H9 (cell line): ENCODE measurements at regions not wholly inside any gene's neighbourhood (a gene's known extent, or its start where the extent isn't known, plus 50 kb on each side); places are given as distances from the start of the nearest gene placed in this dataset.

ENCODE experiments used
- DNase-seq: peaks from one replicate; pipeline ENCODE4 v3.0.0-alpha.2; 2017
- H2AFZ ChIP-seq: one replicate; pipeline ENCODE4 v1.6.1; 2013; ENCODE audit warnings: mild to moderate bottlenecking, low read length, control low read depth, moderate library complexity
- H2AK5ac ChIP-seq: 2 replicates; pipeline ENCODE4 v1.6.1; 2013; ENCODE audit warnings: low read length, control low read depth, mixed read lengths; ENCODE audit not compliant: insufficient read length
- H2BK120ac ChIP-seq: one replicate; pipeline ENCODE4 v1.6.1; 2013; ENCODE audit warnings: low read depth, mild to moderate bottlenecking, low read length, control low read depth, inconsistent platforms; ENCODE audit not compliant: poor library complexity, severe bottlenecking
- H2BK12ac ChIP-seq: 2 replicates; pipeline ENCODE4 v1.6.1; 2013; ENCODE audit warnings: low read length, control low read depth, mixed read lengths, low read depth; ENCODE audit not compliant: insufficient read length
- H2BK15ac ChIP-seq: 2 replicates; pipeline ENCODE4 v1.6.1; 2013; ENCODE audit warnings: low read depth, low read length, control low read depth
- H2BK20ac ChIP-seq: one replicate; pipeline ENCODE4 v1.6.1; 2013; ENCODE audit warnings: low read depth, mild to moderate bottlenecking, low read length, control low read depth, inconsistent platforms; ENCODE audit not compliant: poor library complexity, severe bottlenecking
- H2BK5ac ChIP-seq: 2 replicates; pipeline ENCODE4 v1.6.1; 2013; ENCODE audit warnings: low read length, control low read depth, mixed read lengths; ENCODE audit not compliant: insufficient read length
- H3K14ac ChIP-seq: 2 replicates; pipeline ENCODE4 v1.6.1; 2013; ENCODE audit warnings: low read length, control low read depth; ENCODE audit not compliant: insufficient read depth
- H3K18ac ChIP-seq: 2 replicates; pipeline ENCODE4 v1.6.1; 2013; ENCODE audit warnings: low read depth, mild to moderate bottlenecking, mixed read lengths, low read length, control low read depth; ENCODE audit not compliant: insufficient read length
- H3K23ac ChIP-seq: 2 replicates; pipeline ENCODE4 v1.6.1; 2013; ENCODE audit warnings: low read length, control low read depth, mixed read lengths, low read depth; ENCODE audit not compliant: insufficient read length
- H3K23me2 ChIP-seq: 2 replicates; pipeline ENCODE4 v1.6.1; 2013; ENCODE audit warnings: low read depth, mild to moderate bottlenecking, mixed read lengths, low read length, control low read depth; ENCODE audit not compliant: insufficient read length, poor library complexity, severe bottlenecking
- H3K27ac ChIP-seq: 2 replicates; pipeline ENCODE4 v1.5.1; 2013; ENCODE audit warnings: low read length, control low read depth, mixed read lengths, low read depth; ENCODE audit not compliant: insufficient read length
- H3K27me3 ChIP-seq: 2 replicates; pipeline ENCODE4 v1.6.1; 2013; ENCODE audit warnings: low read length, control low read depth, inconsistent platforms; ENCODE audit not compliant: insufficient read depth
- H3K4ac ChIP-seq: 2 replicates; pipeline ENCODE4 v1.6.1; 2013; ENCODE audit warnings: low read depth, mild to moderate bottlenecking, control low read depth, inconsistent platforms, low read length, moderate library complexity
- H3K4me1 ChIP-seq: 2 replicates; pipeline ENCODE4 v1.6.1; 2013; ENCODE audit warnings: low read length, control low read depth, inconsistent platforms; ENCODE audit not compliant: insufficient read depth
- H3K4me2 ChIP-seq: 2 replicates; pipeline ENCODE4 v1.6.1; 2013; ENCODE audit warnings: low read length, control low read depth, mixed read lengths; ENCODE audit not compliant: insufficient read length, insufficient read depth
- H3K56ac ChIP-seq: 2 replicates; pipeline ENCODE4 v1.6.1; 2013; ENCODE audit warnings: low read depth, mild to moderate bottlenecking, mixed read lengths, low read length, control low read depth; ENCODE audit not compliant: insufficient read length
- H3K79me1 ChIP-seq: 2 replicates; pipeline ENCODE4 v1.6.1; 2013; ENCODE audit warnings: low read depth, mild to moderate bottlenecking, moderate library complexity, low read length, control low read depth, inconsistent platforms; ENCODE audit not compliant: insufficient read depth, poor library complexity, severe bottlenecking
- H3K79me2 ChIP-seq: 2 replicates; pipeline ENCODE4 v1.6.1; 2013; ENCODE audit warnings: low read length, control low read depth, inconsistent platforms; ENCODE audit not compliant: insufficient read depth
- H3K9ac ChIP-seq: 2 replicates; pipeline ENCODE4 v1.6.1; 2013; ENCODE audit warnings: low read length, control low read depth, mixed read lengths; ENCODE audit not compliant: insufficient read length; ENCODE audit errors: extremely low read depth
- H3K9me3 ChIP-seq: one replicate; pipeline ENCODE4 v1.6.1; 2013; ENCODE audit warnings: low read depth, low read length, inconsistent platforms; ENCODE audit not compliant: control insufficient read depth
- H3T11ph ChIP-seq: one replicate; pipeline ENCODE4 v1.6.1; 2013; ENCODE audit warnings: mild to moderate bottlenecking, low read length, control low read depth, inconsistent platforms
- H4K20me1 ChIP-seq: one replicate; pipeline ENCODE4 v1.6.1; 2013; ENCODE audit not compliant: control insufficient read depth, insufficient read length, insufficient read depth
- H4K5ac ChIP-seq: 2 replicates; pipeline ENCODE4 v1.6.1; 2013; ENCODE audit warnings: low read depth, mild to moderate bottlenecking, mixed read lengths, low read length, control low read depth; ENCODE audit not compliant: insufficient read length
- H4K8ac ChIP-seq: replicated peaks from 2 replicates; pipeline ENCODE4 v1.6.1; 2013; ENCODE audit warnings: low read length, control low read depth, mixed read lengths, low read depth; ENCODE audit not compliant: insufficient read length
- H4K91ac ChIP-seq: 2 replicates; pipeline ENCODE4 v1.6.1; 2013; ENCODE audit warnings: low read depth, mild to moderate bottlenecking, moderate library complexity, mixed read lengths, low read length, control low read depth; ENCODE audit not compliant: insufficient read length
- H3K27ac Mint-ChIP-seq, 3 experiments: 2 replicates in 2 of 3; 3 replicates in 1 of 3; pipeline ENCODE4 v1.8.0; 2020 to 2021; ENCODE audit warnings: mixed read lengths in 3 of 3, mild to moderate bottlenecking in 1 of 3, moderate library complexity in 1 of 3
- H3K27me3 Mint-ChIP-seq: 2 replicates; pipeline ENCODE4 v1.8.0; 2021; ENCODE audit warnings: low read depth, mild to moderate bottlenecking, moderate library complexity, mixed read lengths
- H3K36me3 Mint-ChIP-seq, 3 experiments: 2 replicates in 2 of 3; 3 replicates in 1 of 3; pipeline ENCODE4 v1.8.0; 2020 to 2021; ENCODE audit warnings: low read depth in 3 of 3, mixed read lengths in 3 of 3; ENCODE audit not compliant: insufficient read depth in 1 of 3
- H3K4me1 Mint-ChIP-seq, 2 experiments: 2 replicates each; pipeline ENCODE4 v1.8.0; 2020; ENCODE audit warnings: mixed read lengths in 2 of 2
- H3K4me3 Mint-ChIP-seq, 2 experiments: 2 replicates in 1 of 2; 3 replicates in 1 of 2; pipeline ENCODE4 v1.8.0; 2020 to 2021; ENCODE audit warnings: mild to moderate bottlenecking in 2 of 2, mixed read lengths in 2 of 2, moderate library complexity in 1 of 2
- H3K9me3 Mint-ChIP-seq, 2 experiments: 2 replicates in 1 of 2; 3 replicates in 1 of 2; pipeline ENCODE4 v1.8.0; 2020; ENCODE audit warnings: mild to moderate bottlenecking in 2 of 2, mixed read lengths in 2 of 2, moderate library complexity in 1 of 2
- WGBS: extraction: QIAGEN DNeasy Blood & Tissue Kit; methylation state at CpG from one replicate; pipeline ENCODE4 v1.1.7; 2013; ENCODE audit warnings: missing lambda C conversion rate, low lambda C conversion rate, mixed read lengths; ENCODE audit not compliant: insufficient read length; ENCODE audit errors: extremely low coverage; 5-methylcytosine and 5-hydroxymethylcytosine counted together
- TF ChIP-seq, protein P1 (sequence below): fragments of 200-600 bp; sonication (generic); conservative IDR thresholded peaks from 3 replicates; pipeline ENCODE4 v1.8.0; 2021; ENCODE audit warnings: antibody characterized with exemption, mild to moderate bottlenecking

- Histone ChIP-seq H3K9ac (no peak overlapping the region), H4K91ac (no peak overlapping the region)
Measured at GRCh38 chr4:180622254-180622653, 1620.9 kb upstream of the TENM3 start.

More at GRCh38 chr4:180622254-180622653, 1620.9 kb upstream of the TENM3 start:
- H3K4ac ChIP-seq = no peak overlapping the region
- H4K5ac ChIP-seq = no peak overlapping the region
- H3K9me3 ChIP-seq = no peaks in the 10 kb centered on the region
- Mint-ChIP-seq H3K4me3 (no peak overlapping the region), H3K9me3 (peaks cover 3% of the 10 kb centered on the region in 2 experiments; a peak in 4 of 5 replicates), H3K36me3 (peaks cover 0 to 4% (median 0%) of the 10 kb centered on the region in 3 experiments; a peak in 1 of 7 replicates), H3K27me3 (no peaks in the 10 kb centered on the region), H3K27ac (no peak overlapping the region), H3K4me1 (peaks cover 8 to 12% of the 10 kb centered on the region in 2 experiments)
- H3K27me3 ChIP-seq = no peaks in the 10 kb centered on the region
- H3K27ac ChIP-seq = no peak overlapping the region
- TF ChIP-seq, protein P1, sequence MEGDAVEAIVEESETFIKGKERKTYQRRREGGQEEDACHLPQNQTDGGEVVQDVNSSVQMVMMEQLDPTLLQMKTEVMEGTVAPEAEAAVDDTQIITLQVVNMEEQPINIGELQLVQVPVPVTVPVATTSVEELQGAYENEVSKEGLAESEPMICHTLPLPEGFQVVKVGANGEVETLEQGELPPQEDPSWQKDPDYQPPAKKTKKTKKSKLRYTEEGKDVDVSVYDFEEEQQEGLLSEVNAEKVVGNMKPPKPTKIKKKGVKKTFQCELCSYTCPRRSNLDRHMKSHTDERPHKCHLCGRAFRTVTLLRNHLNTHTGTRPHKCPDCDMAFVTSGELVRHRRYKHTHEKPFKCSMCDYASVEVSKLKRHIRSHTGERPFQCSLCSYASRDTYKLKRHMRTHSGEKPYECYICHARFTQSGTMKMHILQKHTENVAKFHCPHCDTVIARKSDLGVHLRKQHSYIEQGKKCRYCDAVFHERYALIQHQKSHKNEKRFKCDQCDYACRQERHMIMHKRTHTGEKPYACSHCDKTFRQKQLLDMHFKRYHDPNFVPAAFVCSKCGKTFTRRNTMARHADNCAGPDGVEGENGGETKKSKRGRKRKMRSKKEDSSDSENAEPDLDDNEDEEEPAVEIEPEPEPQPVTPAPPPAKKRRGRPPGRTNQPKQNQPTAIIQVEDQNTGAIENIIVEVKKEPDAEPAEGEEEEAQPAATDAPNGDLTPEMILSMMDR = no peak
- no peak overlapping the region for H3K23ac ChIP-seq
- no peak overlapping the region for H2BK12ac ChIP-seq
- no peaks in the 10 kb centered on the region for H3K79me1 ChIP-seq
- no peak overlapping the region for H2AFZ ChIP-seq
- H2BK15ac ChIP-seq = no peak overlapping the region
- WGBS = no CpG with 5 or more reads among the region's 3 CpGs
- no peak overlapping the region for H3T11ph ChIP-seq
- DNase-seq = no peak
- no peak overlapping the region for H3K14ac ChIP-seq
- no peaks in the 10 kb centered on the region for H3K23me2 ChIP-seq
- no peak overlapping the region for H2BK20ac ChIP-seq
- no peak overlapping the region for H3K56ac ChIP-seq
- no peak overlapping the region for H2AK5ac ChIP-seq
- no peaks in the 10 kb centered on the region for H4K20me1 ChIP-seq
- no peak overlapping the region for H3K18ac ChIP-seq
- H4K8ac ChIP-seq = no peak overlapping the region
- H3K4me2 ChIP-seq = no peak overlapping the region
- H2BK5ac ChIP-seq = no peak overlapping the region
- no peaks in the 10 kb centered on the region for H3K79me2 ChIP-seq
- no peak overlapping the region for H2BK120ac ChIP-seq
- no peaks in the 10 kb centered on the region for H3K4me1 ChIP-seq
